H1 (cell line): ENCODE measurements at regions not wholly inside any gene's neighbourhood (a gene's known extent, or its start where the extent isn't known, plus 50 kb on each side); places are given as distances from the start of the nearest gene placed in this dataset.

Experiments used
- EZH2 ChIP-seq: fragments of 200-600 bp; sonication (generic); IDR thresholded peaks from 2 replicates; pipeline ENCODE4 v1.7.1; 2012; ENCODE audit warnings: low read depth, mild to moderate bottlenecking, moderate library complexity, low read length, inconsistent platforms; ENCODE audit not compliant: severe bottlenecking
- GABPA ChIP-seq: IDR thresholded peaks from 2 replicates; pipeline ENCODE4 v1.6.1; 2011; ENCODE audit warnings: mild to moderate bottlenecking, low read length, moderate library complexity, borderline replicate concordance; ENCODE audit not compliant: insufficient read depth
- KDM4A ChIP-seq: IDR thresholded peaks from one replicate; pipeline ENCODE4 v1.7.1; 2012; ENCODE audit warnings: low read depth, mild to moderate bottlenecking, moderate library complexity, low read length, inconsistent platforms; ENCODE audit not compliant: severe bottlenecking
- PHF8 ChIP-seq: fragments of 200-600 bp; sonication (generic); conservative IDR thresholded peaks from 2 replicates; pipeline ENCODE4 v1.7.1; 2012; ENCODE audit warnings: low read depth, mild to moderate bottlenecking, inconsistent platforms, low read length, moderate library complexity
- POLR2AphosphoS5 ChIP-seq: IDR thresholded peaks from 2 replicates; pipeline ENCODE4 v1.6.1; 2011; ENCODE audit warnings: low read depth, low read length
- POU5F1 ChIP-seq: IDR thresholded peaks from 2 replicates; pipeline ENCODE4 v1.6.1; 2011; ENCODE audit warnings: low read depth, mild to moderate bottlenecking, low read length, moderate library complexity
- RBBP5 ChIP-seq: IDR thresholded peaks from 2 replicates; pipeline ENCODE4 v1.7.1; 2012; ENCODE audit warnings: low read depth, mild to moderate bottlenecking, inconsistent platforms, low read length, moderate library complexity, borderline replicate concordance
- SRF ChIP-seq: IDR thresholded peaks from 2 replicates; pipeline ENCODE4 v1.6.1; 2011; ENCODE audit warnings: mild to moderate bottlenecking, low read depth, low read length, moderate library complexity
- YY1 ChIP-seq: IDR thresholded peaks from 2 replicates; pipeline ENCODE4 v1.6.1; 2011; ENCODE audit warnings: low read depth, mild to moderate bottlenecking, low read length

- TF ChIP-seq EZH2 (no peak), YY1 (no peak), RBBP5 (no peak), GABPA (no peak), POLR2AphosphoS5 (no peak), POU5F1 (no peak), PHF8 (no peak), KDM4A (no peak), SRF (no peak)
- TF ChIP-seq, all 59 proteins: peak for 0
Observed at GRCh38 chr1:189084811-189085210, 1392.9 kb downstream of the BRINP3 start (continued).
